ENCODE measurements at regions not wholly inside any gene's neighbourhood (a gene's known extent, or its start where the extent isn't known, plus 50 kb on each side); places are given as distances from the start of the nearest gene placed in this dataset.

GRCh38 chr2:136351684-136352083 lies 233.7 kb upstream of the CXCR4 start:
- TF ChIP-seq, protein P1, sequence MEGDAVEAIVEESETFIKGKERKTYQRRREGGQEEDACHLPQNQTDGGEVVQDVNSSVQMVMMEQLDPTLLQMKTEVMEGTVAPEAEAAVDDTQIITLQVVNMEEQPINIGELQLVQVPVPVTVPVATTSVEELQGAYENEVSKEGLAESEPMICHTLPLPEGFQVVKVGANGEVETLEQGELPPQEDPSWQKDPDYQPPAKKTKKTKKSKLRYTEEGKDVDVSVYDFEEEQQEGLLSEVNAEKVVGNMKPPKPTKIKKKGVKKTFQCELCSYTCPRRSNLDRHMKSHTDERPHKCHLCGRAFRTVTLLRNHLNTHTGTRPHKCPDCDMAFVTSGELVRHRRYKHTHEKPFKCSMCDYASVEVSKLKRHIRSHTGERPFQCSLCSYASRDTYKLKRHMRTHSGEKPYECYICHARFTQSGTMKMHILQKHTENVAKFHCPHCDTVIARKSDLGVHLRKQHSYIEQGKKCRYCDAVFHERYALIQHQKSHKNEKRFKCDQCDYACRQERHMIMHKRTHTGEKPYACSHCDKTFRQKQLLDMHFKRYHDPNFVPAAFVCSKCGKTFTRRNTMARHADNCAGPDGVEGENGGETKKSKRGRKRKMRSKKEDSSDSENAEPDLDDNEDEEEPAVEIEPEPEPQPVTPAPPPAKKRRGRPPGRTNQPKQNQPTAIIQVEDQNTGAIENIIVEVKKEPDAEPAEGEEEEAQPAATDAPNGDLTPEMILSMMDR (IDR thresholded peaks at IDR 0.05; ENCODE audit: low read length, missing control alignments): no peak
- DNase-seq (ENCODE audit: low read depth): no peak
- H3K4me3 ChIP-seq (replicated peaks; ENCODE audit: low read depth, low read length): no peak overlapping the region

- TF ChIP-seq, protein P1 (IDR thresholded peaks at IDR 0.05; ENCODE audit: low read length, missing control alignments): no peak
- no peak overlapping the region for H3K4me3 ChIP-seq (replicated peaks; ENCODE audit: low read depth, low read length)
- DNase-seq (ENCODE audit: low read depth): no peak
These were observed 230.0 kb upstream of the CXCR4 start for GRCh38 chr2:136347981-136348380.

- TF ChIP-seq, protein P1 (IDR thresholded peaks at IDR 0.05; ENCODE audit: low read length, missing control alignments): no peak
- no peak overlapping the region for H3K4me3 ChIP-seq (replicated peaks; ENCODE audit: low read depth, low read length)
- DNase-seq (ENCODE audit: low read depth): no peak
These were observed 226.4 kb upstream of the CXCR4 start for GRCh38 chr2:136344339-136344738.

- H3K4me3 ChIP-seq (replicated peaks; ENCODE audit: low read depth, low read length): no peak overlapping the region
- TF ChIP-seq, protein P1 (IDR thresholded peaks at IDR 0.05; ENCODE audit: low read length, missing control alignments): no peak
- DNase-seq (ENCODE audit: low read depth): no peak
These were observed 224.2 kb upstream of the CXCR4 start for GRCh38 chr2:136342138-136342537.

GRCh38 chr2:136334967-136335366 lies 217.0 kb upstream of the CXCR4 start:
- no peak overlapping the region for H3K4me3 ChIP-seq (replicated peaks; ENCODE audit: low read depth, low read length)
- TF ChIP-seq, protein P1 (IDR thresholded peaks at IDR 0.05; ENCODE audit: low read length, missing control alignments): no peak
- DNase-seq (ENCODE audit: low read depth): no peak

GRCh38 chr2:136332436-136333095 lies 214.6 kb upstream of the CXCR4 start:
- DNase-seq (ENCODE audit: low read depth): no peak
- no peak overlapping the region for H3K4me3 ChIP-seq (replicated peaks; ENCODE audit: low read depth, low read length)
- TF ChIP-seq, protein P1 (IDR thresholded peaks at IDR 0.05; ENCODE audit: low read length, missing control alignments): no peak

- no peak for DNase-seq (ENCODE audit: low read depth)
- no peak overlapping the region for H3K4me3 ChIP-seq (replicated peaks; ENCODE audit: low read depth, low read length)
- TF ChIP-seq, protein P1 (IDR thresholded peaks at IDR 0.05; ENCODE audit: low read length, missing control alignments): no peak
These were observed 213.3 kb upstream of the CXCR4 start for GRCh38 chr2:136331226-136331625.
